GM03348 (cell line): ENCODE measurements at regions not wholly inside any gene's neighbourhood (a gene's known extent, or its start where the extent isn't known, plus 50 kb on each side); places are given as distances from the start of the nearest gene placed in this dataset.
"Not testable (repeated sequence)": the region's sequence is repeated elsewhere in the genome, so short reads cannot be mapped to it uniquely, and the experiment has no call there.

Experiments used
- DNase-seq: peaks from one replicate; pipeline ENCODE4 v3.0.0; 2012; ENCODE audit warnings: low spot score

GRCh38 chr16:63702981-63703590 is 1418.8 kb downstream of the CDH11 start:
- DNase-seq = peak; percentile 4

- no peak for DNase-seq
Measured at GRCh38 chr16:63697736-63698135, 1424.1 kb downstream of the CDH11 start.

GRCh38 chr16:63695347-63695746 is 1426.5 kb downstream of the CDH11 start:
- DNase-seq = no peak

GRCh38 chr16:63690961-63691360 is 1430.9 kb downstream of the CDH11 start:
- no peak for DNase-seq

- DNase-seq = no peak
Measured at GRCh38 chr16:63690267-63690666, 1431.6 kb downstream of the CDH11 start.

- DNase-seq = no peak
Measured at GRCh38 chr16:63689068-63689467, 1432.8 kb downstream of the CDH11 start.

GRCh38 chr16:63684149-63685101 is 1437.4 kb downstream of the CDH11 start:
- no peak for DNase-seq

GRCh38 chr16:63682844-63683243 is 1439.0 kb downstream of the CDH11 start:
- DNase-seq = no peak

GRCh38 chr16:63672493-63672892 is 1449.4 kb downstream of the CDH11 start:
- DNase-seq = no peak

GRCh38 chr16:63663155-63663554 is 1458.7 kb downstream of the CDH11 start:
- no peak for DNase-seq

- no peak for DNase-seq
Measured at GRCh38 chr16:63655846-63656245, 1466.0 kb downstream of the CDH11 start.

- no peak for DNase-seq
Measured at GRCh38 chr16:63653044-63653839, 1468.6 kb downstream of the CDH11 start.

GRCh38 chr16:63652091-63652490 is 1469.8 kb downstream of the CDH11 start:
- DNase-seq = no peak

GRCh38 chr16:63650550-63650949 is 1471.3 kb downstream of the CDH11 start:
- no peak for DNase-seq

- DNase-seq = not testable (repeated sequence)
Measured at GRCh38 chr16:63633706-63634445, 1488.0 kb downstream of the CDH11 start.

- DNase-seq = no peak
Measured at GRCh38 chr16:63629272-63629671, 1492.6 kb downstream of the CDH11 start.

- DNase-seq = no peak
Measured at GRCh38 chr16:63628812-63629211, 1493.1 kb downstream of the CDH11 start.

GRCh38 chr16:63625126-63625525 is 1496.7 kb downstream of the CDH11 start:
- DNase-seq = no peak

- DNase-seq = no peak
Measured at GRCh38 chr16:63623551-63624039, 1498.3 kb downstream of the CDH11 start.

- no peak for DNase-seq
Measured at GRCh38 chr16:63618896-63619485, 1502.9 kb downstream of the CDH11 start.
